GM18519 (cell line): ENCODE measurements at regions not wholly inside any gene's neighbourhood (a gene's known extent, or its start where the extent isn't known, plus 50 kb on each side); places are given as distances from the start of the nearest gene placed in this dataset.

Experiments
- ATAC-seq: cut with Tn5 transposase; IDR thresholded peaks from one replicate; pipeline ENCODE4 v1.9.1; 2021; ENCODE audit warnings: mild to moderate bottlenecking, moderate library complexity; ENCODE audit not compliant: unreplicated experiment, low FRiP score

DNA sequence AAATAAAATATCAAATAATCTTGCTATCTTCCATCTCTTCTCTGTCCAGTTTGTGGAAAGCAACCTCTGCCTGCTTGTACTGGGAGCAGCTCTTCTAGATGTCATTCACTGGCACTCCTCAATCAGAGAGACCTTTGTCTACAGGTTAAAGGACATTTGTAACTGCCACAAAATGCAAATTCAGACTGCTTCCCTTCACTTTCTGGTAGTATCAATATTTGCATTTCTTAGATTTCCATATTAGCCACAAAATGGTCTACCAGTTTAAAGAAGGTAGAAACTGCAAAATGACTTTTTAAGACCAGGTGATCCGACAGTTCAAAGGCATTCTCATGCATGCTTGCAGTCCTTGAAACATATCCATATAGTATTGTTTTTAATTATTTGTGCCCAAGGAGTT, 51.7 kb upstream of the RCN1 start:
- ATAC-seq: no peak

- ATAC-seq: no peak
Observed at GRCh38 chr11:32034680-32035079, 56.2 kb upstream of the RCN1 start.

DNA sequence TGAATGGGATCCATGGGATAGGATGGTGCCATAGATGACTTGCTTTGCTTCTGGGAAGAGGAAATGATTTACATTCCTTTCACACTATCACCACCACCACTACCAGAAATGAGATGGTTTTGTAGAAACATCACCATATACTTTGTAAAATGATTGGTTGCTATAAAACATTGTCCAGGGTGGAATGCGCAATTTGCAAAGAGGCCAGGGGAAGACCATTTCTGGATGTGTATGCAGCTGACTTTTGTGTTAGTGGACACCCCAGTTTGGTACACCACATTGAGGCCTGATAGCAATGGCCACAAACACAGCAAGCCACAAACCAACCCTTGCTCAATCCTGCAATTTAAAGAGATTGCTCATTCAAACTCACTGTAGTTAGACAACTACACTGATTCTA, 56.7 kb upstream of the RCN1 start:
- ATAC-seq: no peak

DNA sequence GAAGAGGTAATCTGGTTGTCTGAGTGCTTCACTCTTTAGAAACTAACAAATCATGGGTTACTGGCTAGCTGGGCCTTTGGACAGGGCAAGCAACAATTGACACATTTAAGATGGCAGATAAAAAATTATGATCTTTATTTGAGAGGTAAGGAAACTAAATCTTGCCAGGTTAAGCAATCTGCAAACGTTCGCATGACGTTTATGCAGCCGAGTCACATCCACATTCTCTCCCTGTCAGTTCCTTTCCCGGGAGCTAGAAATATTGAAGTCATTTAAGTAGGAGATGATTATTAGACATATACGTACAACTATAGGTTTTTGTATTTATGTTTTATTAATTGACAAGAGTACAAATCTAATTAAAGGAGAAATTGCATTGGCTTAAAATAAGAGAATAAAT, 57.4 kb upstream of the RCN1 start:
- ATAC-seq: no peak

DNA sequence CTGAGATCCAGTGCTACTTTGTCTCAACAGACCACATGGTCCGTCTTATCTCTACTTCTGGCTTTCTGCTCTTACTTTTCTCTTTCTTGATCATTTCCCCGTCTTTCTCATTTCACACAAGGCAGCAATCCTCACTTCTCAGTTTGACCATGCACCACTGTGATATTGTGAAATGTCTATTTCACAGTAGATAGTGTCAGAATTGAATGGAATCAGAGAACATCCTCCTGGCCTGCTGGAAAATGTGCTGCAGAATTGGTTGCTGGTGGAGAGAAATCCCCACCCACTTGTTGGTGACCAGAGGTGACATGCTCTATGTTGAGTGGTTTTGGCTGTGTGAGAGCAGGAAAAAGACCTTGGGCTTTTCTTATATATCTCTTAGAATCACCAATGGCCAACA, 57.8 kb upstream of the RCN1 start:
- ATAC-seq: no peak

DNA sequence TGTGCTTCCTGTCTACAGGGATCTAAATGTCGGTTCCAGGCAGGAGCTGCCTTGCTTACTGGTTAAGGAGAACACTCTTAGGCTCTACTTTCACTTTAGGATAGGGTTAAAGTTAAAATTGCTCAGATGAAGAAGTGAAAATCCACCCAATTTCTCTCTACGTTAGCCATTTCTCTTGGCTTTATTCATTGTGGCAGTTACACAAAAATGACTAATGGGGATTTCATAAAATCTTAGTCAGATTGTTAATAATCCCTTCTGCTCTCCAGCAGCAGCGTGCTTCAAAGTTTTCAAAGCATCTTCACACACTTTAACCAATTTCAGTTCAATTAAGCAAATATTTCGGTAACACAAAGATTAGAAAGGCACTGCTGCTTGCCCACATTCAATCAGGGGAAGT, 58.4 kb upstream of the RCN1 start:
- no peak for ATAC-seq

GRCh38 chr11:32032052-32032451, 58.8 kb upstream of the RCN1 start:
- no peak for ATAC-seq

DNA sequence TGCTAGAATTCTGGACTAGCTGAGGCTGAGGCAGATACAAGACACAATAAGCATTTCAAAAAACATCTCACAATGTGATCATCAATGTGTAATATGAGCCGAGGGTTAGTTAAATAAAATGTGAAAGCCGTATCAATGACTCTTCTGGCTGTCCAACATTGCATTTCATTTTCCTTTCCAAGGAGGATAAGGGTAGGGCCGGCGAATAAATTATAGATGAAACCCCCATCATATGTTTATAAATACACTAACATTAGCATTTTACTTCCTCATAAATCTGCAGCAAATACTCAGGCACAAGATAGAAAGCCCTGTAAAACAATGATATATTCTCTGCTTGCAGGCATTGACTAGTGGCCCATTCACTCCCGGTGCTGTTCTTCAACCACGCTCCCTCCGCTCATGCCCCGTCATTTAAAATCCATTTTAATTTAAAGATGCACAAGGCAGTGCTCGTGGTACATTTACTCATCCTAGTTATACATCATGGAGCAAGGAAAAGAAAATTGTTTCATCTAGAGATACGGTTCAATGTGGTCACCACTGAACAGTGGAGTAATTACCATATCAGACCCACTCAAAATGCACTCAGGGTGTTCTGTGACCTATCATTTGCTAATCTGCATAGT, 59.9 kb upstream of the RCN1 start:
- ATAC-seq: no peak

GRCh38 chr11:32029721-32030120, 61.2 kb upstream of the RCN1 start:
- ATAC-seq: no peak

- no peak for ATAC-seq
Observed at GRCh38 chr11:32028201-32028600, 62.7 kb upstream of the RCN1 start.

GRCh38 chr11:32026766-32027165, 64.1 kb upstream of the RCN1 start:
- ATAC-seq: no peak

DNA sequence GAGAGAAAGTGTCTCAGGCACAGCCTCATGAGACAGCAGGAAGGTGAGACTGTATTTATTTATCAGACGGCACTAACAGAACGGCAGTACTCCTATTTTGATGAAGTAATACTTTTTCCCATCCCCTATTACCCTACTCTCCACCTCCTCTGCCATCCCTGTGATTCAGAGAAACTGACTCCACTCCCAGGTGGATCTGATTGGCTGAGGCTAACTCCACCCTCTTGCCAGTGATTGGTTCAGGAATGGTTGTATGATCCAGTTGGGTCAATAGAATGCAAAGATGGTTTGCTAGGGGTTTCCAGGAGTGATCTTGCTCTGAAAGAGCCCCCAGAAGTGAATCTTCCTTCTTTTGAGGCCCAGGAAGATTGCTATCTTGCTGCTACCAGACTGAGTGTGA, 65.9 kb upstream of the RCN1 start:
- no peak for ATAC-seq

DNA sequence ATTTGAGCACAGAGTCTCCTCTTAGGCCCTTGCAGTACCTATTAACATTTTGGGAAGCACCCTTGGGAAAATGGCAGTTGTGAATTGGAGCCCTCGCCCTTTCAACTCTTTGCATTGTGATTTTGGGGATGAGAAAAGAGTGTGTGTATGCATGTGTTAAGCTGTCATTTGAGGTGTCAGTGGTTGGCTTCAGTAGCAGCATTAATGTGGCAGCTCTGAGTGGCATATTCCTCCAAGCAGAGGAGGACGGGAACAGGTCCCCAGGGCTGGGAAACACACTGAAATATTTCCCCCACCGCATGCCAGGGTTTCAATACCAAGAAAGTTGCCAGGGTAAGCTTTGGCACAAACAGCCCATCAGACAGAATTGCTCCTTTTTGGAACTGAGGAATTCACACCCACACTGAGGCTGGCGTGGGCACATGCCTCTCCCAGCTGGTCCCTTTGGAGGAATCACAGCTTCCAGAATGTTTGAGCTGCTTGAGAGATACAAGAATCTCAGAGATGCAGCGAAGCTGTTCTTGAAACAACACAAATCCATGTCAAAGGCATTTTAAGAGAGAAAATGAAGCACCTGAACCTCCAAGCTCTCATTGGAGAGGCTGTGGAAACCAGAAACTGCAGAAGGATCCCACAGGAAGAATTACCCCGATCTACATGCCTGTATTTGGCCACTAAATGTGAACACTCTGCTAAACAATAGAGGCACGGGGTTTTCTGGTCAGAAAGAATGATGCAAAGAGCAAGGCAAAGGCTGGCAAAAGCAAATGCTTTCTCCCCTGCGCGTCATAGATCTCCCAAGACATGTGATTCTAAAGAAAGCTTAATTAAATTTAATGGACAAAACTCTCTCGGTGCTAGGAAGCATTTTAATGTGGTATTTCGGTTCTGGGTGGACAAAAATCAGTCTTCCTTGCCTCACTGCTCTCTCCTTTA, 67.2 kb upstream of the RCN1 start:
- no peak for ATAC-seq

- ATAC-seq: no peak
Observed at GRCh38 chr11:32018672-32019071, 72.2 kb upstream of the RCN1 start.

GRCh38 chr11:32016111-32016510, 74.8 kb upstream of the RCN1 start:
- ATAC-seq: no peak

DNA sequence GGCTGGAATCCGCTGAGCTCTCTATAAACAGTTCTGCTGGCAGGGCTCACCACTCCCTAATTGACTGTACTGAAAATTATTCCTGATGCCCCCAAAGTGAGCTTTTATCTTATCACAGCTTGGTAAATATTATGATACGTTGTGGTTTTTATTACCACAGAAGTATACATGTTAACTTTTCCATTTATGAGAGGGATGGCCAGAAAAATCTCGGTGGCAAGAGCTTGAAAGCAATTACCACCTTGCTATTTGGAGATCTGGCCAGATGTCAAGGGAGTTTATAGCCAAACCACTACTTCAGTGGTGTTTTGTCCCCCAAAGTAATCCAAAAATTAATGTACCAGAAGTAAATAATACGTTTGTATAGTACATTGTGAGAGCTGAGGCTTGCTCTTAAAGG, 75.4 kb upstream of the RCN1 start:
- no peak for ATAC-seq

GRCh38 chr11:32013603-32014002, 77.3 kb upstream of the RCN1 start:
- ATAC-seq: no peak

- ATAC-seq: no peak
Observed at GRCh38 chr11:32012049-32012448, 78.8 kb upstream of the RCN1 start.

GRCh38 chr11:32008880-32009551, 81.9 kb upstream of the RCN1 start:
- no peak for ATAC-seq

DNA sequence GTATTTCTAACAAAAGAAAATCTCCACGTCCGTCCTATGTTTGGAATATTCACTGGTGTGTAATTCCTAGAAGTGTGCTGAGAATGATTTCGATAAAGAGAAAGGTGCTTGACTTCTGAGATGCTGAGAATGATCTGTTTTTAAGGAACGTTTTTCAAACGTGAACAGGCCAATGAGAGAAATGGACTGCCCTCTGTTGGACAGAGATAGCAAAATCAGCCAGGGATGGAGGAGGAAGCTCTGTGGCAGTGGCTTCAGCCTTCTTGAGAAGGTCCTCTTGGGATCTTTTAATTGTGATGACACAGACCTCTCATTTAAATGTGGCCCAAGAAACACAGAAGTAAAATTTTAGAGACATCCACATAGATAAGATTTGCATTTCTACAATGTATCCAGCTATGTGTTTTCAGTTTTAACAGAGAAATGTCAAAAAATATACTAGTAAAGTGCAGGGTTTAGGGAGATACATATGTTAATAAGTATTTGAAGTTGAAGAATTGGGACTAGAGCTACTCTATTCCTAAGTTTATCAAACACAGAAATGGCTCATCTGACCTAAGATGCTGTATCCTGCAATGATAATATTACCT, 84.0 kb upstream of the RCN1 start:
- ATAC-seq: peak; percentile 64

DNA sequence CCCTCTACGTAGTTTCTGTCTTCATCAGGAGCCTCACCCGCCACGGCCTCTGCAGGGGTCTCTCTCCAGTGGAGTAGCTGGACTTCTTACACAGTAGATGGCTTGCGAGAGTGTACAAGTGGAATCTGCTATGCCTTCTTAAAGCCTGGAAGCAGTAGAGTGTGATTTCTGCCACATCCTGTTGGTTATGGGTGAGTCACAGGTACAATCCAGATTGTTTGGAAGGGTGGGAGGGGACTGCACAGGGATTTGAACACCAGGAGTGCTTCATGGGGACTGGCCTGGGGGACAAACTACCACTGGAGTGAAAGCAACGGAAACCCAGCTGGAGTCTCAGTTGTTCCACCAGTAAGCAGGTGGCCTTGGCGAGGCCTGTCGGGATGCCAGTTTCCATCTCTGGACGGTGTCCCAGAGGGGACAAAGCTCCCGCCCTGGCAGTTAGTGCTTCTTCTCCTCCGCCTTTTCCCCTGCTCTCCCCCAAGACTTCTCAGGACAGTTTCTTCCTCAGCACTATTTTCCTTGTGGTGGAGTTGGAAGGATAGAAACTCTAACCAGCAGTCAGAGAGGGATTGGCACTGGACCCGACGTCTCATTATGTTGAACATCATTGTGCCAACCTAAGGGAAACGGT, 85.0 kb upstream of the RCN1 start:
- no peak for ATAC-seq
